GM18499 (cell line): ENCODE measurements at regions not wholly inside any gene's neighbourhood (a gene's known extent, or its start where the extent isn't known, plus 50 kb on each side); places are given as distances from the start of the nearest gene placed in this dataset.
"Not testable (repeated sequence)": the region's sequence is repeated elsewhere in the genome, so short reads cannot be mapped to it uniquely, and the experiment has no call there.

Experiments
- ATAC-seq: cut with Tn5 transposase; IDR thresholded peaks from one replicate; pipeline ENCODE4 v1.9.1; 2021; ENCODE audit warnings: moderate number of reproducible peaks; ENCODE audit not compliant: insufficient read depth, unreplicated experiment

DNA sequence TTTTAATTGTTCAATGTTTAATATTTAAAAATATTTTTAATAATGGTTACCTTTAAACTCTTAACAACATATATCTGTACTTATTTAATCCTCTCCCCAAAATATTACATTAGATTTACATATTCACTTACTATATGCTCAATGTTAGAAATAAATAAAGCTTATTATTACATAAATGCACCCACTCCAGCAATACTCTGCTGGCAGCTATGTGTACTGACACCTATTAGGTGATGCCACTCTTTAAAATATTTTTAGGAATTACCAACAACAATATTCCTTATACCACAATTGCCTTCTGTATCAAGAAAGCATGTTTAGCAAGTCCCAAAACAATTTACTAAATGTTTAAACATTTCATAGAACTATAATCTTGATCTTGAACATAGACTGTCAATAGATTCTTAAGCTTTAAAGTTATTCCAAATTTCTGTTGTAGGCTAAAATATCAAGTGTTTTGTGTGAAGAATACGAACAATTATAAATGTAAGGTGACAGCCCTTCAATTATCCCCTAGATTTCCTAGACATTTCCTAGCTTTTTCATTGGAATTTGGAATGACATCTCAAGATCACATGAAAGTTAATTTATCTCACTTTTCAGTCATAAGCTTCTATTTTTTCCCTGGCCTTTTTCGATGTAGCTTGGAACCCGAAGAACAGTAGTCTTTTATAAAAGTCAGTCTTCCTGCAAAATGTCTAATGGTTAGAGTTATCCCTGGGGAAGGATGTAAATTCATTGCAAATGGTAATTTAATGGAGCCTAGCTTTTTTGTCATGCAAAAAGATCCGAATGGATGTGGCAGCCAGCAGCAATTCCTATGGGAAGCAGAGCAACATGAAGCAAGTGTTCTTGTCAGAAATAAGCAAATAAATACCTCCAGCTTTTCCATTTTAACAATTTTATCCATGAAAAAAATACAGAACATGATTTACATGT, 907.5 kb upstream of the ATXN7L3B start:
- no peak for ATAC-seq

DNA sequence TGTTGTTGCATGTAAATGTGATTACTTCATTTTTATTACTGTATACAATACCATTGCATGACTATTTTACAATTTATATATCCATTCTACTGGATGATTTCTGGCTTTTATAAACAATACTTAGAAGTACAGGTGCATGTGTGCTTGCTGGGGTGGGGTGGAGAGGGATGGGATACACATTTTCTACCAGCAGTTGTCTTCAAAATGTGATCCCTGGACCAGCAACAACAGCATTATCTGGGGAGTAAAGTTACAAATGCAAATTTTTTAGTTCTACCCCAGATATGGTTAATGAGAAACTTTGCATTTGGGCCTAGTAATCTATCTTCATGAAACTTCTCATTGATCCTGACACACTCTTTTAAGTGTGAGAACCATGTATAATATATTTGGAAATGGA, 905.4 kb upstream of the ATXN7L3B start:
- ATAC-seq, result no peak

GRCh38 chr12:73632661-73633060, 905.0 kb upstream of the ATXN7L3B start:
- no peak for ATAC-seq

- ATAC-seq, result not testable (repeated sequence)
Measured at GRCh38 chr12:73639397-73639796, 898.2 kb upstream of the ATXN7L3B start.

- ATAC-seq, result no peak
Measured at GRCh38 chr12:73656375-73656774, 881.3 kb upstream of the ATXN7L3B start.

GRCh38 chr12:73659802-73660201, 877.8 kb upstream of the ATXN7L3B start:
- no peak for ATAC-seq

DNA sequence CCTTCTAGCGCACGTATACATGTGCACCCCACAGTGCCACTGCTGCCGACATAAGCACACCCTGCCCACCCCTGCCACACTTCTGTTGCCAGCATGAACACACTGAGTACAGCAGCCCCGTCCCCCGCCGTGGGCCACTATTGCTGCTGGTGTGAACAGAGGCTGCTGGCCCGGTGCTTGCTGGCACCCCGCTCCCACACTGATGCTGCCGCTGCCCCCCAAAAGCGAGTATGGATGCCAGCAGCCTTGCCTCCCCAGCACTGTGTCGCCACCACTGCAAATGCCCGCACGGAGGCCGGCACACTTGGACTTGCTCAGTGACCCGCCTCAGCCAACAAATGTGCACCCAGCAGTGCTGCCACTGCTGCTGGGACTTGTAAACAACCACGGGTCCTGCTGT, 872.4 kb upstream of the ATXN7L3B start:
- no peak for ATAC-seq

- not testable (repeated sequence) for ATAC-seq
Measured at GRCh38 chr12:73671550-73671949, 866.1 kb upstream of the ATXN7L3B start.

DNA sequence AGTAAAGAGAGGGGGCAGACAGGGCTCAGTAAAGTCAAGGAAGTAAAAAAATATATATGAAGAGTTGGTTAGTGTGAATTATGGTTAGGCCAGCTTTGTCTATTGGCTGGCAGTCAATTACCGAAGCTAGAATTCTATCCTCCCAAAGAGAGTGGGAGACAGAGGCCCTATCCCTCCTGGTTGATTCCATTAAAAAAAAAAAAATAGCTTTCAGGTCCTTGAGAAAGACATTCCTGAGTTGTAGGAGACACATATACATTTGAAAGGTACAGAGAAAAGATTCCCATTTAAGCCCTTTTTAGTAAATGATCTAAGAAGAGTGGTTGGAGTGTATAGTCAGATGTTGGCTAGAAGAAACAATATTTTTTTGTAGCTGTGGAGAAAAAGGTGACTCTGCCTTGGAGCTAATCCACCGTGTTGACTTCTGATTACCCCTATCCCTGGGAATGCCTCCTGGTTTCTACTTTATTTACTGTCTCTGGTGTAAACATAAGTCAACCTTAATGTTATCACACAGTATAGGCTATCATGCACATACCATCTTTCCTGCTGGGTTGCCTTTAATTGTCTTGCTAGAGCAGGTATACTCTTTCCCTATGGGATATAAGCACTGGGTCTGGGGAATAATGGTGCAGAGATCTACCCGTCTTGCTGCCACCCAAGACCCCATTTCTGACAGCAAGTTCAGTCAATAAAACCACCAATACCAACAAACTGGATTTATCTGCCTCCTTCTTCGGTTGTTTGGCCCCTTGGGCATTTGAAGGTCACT, 859.9 kb upstream of the ATXN7L3B start:
- ATAC-seq, result no peak

DNA sequence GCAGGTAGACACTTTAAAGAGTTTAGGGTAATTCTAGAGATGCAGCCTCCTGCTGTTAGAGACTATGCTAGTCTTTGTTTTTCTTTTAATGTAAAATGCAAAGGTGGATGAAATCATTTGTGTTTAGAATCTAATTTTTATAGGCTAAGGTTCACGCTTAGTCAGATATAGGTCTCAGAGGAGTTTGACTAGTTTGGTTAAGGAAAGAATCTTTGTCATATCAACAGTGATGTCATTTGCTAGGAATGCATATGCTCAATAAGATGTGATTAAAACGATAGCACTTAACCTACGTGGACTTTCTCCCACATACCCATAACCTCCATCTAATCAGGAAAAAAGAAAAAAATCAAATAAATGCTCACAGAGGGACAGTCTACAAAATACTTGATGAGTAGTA, 859.3 kb upstream of the ATXN7L3B start:
- ATAC-seq, result no peak

DNA sequence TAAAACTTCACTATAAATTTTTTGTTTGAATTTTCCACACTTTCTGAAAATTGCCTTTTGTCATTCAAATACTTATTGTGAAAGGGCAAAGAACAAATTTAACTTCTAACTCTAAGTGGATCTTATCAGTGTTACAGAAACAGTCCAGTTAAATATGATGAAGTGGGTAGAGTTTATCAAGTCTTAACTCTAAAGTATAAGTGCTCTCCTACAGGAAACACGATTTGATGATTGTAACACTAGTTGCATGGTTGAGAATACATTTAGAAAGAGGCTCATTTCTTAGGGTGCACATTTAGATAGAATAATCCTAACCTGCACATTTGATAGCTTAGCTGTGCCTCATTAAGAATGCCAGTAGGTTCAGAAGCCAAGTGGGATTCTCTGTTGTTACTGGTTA, 838.3 kb upstream of the ATXN7L3B start:
- no peak for ATAC-seq

GRCh38 chr12:73714655-73715054, 823.0 kb upstream of the ATXN7L3B start:
- ATAC-seq, result no peak

- not testable (repeated sequence) for ATAC-seq
Measured at GRCh38 chr12:73716143-73716542, 821.5 kb upstream of the ATXN7L3B start.

- no peak for ATAC-seq
Measured at GRCh38 chr12:73719223-73719622, 818.4 kb upstream of the ATXN7L3B start.

DNA sequence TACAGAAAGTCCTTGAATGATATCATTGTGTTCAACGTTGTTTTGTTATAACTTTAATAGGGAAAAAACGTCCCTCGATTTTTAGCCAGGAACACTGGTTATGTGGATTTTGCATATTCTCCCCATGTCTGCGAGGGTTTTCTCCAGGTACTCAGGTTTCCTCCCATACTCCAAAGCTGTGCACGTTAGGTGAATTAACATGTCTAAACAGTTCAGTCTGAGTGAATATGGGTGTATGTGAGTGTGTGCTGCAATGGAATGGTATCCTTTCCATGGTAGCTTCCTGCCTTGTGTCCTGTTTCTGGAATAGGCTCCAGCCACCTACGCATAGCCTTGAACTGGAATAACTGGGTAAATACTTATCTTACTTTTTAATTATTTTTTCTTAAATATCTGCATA, 810.8 kb upstream of the ATXN7L3B start:
- no peak for ATAC-seq

GRCh38 chr12:73731658-73732057, 806.0 kb upstream of the ATXN7L3B start:
- ATAC-seq, result no peak

DNA sequence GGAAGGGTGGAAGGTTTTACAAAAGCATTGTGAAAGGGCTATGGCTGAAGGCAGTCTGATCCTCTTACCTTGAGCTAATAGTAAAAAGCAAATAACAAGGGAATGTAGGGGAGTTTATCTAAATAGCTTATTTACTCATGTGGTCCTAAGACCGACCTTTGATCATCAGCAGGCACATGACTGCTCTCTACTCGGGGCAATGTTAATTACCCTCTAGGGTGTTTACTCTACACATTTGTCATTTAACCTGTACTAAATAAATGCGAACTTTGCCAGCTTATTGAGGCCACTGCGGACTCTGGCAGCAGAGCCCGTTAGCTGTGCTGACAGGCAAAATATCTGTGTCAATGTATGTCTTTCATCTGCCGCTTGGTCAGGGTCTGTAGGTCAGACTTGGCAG, 768.3 kb upstream of the ATXN7L3B start:
- no peak for ATAC-seq

DNA sequence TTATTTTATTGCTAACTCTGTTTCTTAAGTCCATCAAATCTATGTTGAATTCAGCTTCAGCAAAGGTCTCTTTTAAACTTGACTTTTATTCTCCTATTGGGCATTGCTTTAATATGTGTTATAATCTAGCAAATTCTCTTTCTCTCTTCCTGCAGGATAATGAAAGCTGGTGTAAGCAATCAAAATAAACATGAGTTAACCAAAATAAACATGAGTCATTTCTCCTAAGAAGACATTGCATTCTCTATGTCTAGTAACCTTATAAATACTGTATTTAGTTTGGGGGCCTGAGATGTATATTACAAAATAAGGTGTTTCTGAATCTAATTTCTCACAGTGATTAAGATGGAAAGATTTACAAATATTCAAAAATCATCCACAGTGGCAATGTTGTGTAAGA, 739.1 kb upstream of the ATXN7L3B start:
- ATAC-seq, result no peak

GRCh38 chr12:73815072-73815645, 722.5 kb upstream of the ATXN7L3B start:
- no peak for ATAC-seq

DNA sequence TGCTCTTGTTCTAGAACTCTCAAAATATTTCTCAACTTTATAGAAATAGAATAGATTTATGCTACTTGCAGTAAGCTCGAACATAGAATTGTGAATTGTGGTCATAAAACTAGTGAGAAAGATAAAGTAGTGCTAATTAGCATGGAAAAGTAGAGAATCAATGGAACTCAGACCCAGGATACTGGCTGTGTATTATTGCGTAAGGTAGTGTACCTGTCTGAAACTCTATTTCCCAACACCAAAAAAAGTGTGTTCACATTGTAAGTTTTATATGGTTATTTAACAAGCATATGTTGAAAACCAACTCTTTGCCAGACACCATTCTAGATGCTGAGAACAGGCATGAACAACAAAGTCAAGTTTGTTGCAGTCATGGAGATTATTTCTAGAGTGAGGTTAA, 720.5 kb upstream of the ATXN7L3B start:
- ATAC-seq, result no peak

DNA sequence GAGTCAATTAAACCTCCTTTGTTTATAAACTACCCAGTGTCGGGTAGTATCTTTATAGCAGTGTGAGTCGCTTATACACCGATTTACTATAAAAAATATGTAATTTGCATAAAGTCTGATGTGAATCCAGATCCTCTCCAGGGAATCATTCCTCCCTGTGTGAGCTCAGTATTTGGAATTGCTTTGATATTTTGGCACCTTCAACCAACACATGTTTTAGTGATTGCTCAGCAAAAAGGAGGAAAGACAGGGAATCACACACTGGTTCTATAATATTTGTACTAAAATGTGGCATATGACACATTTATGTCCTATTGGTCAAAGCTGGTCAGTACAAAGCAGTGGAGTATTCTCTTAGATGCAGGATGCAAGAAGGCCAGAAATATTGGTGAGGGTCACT, 703.9 kb upstream of the ATXN7L3B start:
- ATAC-seq, result no peak
